Subcutaneous abdominal adipose tissue (tissue), 5 donors: ENCODE measurements at regions not wholly inside any gene's neighbourhood (a gene's known extent, or its start where the extent isn't known, plus 50 kb on each side); places are given as distances from the start of the nearest gene placed in this dataset.

Source experiments
- H3K27ac ChIP-seq: one replicate; pipeline ENCODE4 v1.7.0; 2013; ENCODE audit warnings: low read depth, mild to moderate bottlenecking, inconsistent platforms, low read length, moderate library complexity
- H3K27me3 ChIP-seq, 5 donors: one replicate each; pipeline ENCODE4 v1.7.0; 2013; ENCODE audit warnings: low read length in 5 of 5, inconsistent platforms in 1 of 5; ENCODE audit not compliant: control insufficient read depth in 5 of 5, insufficient read depth in 4 of 5
- H3K36me3 ChIP-seq, 5 donors: one replicate each; pipeline ENCODE4 v1.7.0; 2013; ENCODE audit warnings: low read length in 5 of 5; ENCODE audit not compliant: control insufficient read depth in 5 of 5, insufficient read depth in 5 of 5
- H3K4me1 ChIP-seq, 5 donors: one replicate each; pipeline ENCODE4 v1.7.0; 2013; ENCODE audit warnings: low read length in 5 of 5, mild to moderate bottlenecking in 3 of 5, moderate library complexity in 1 of 5; ENCODE audit not compliant: control insufficient read depth in 5 of 5, insufficient read depth in 5 of 5
- H3K4me3 ChIP-seq, 5 donors: one replicate each; pipeline ENCODE4 v1.7.0; 2013; ENCODE audit warnings: low read length in 5 of 5, low read depth in 1 of 5
- H3K9ac ChIP-seq, 5 donors: one replicate each; pipeline ENCODE4 v1.7.0; 2013; ENCODE audit warnings: low read length in 5 of 5, mild to moderate bottlenecking in 4 of 5, moderate library complexity in 3 of 5
- H3K9me3 ChIP-seq, 5 donors: one replicate each; pipeline ENCODE4 v1.7.0; 2013; ENCODE audit warnings: low read length in 5 of 5; ENCODE audit not compliant: control insufficient read depth in 5 of 5
- donor health status: healthy.
- donor health status: healthy.
- donor health status: healthy.
- donor health status: healthy.
- donor health status: healthy.

DNA sequence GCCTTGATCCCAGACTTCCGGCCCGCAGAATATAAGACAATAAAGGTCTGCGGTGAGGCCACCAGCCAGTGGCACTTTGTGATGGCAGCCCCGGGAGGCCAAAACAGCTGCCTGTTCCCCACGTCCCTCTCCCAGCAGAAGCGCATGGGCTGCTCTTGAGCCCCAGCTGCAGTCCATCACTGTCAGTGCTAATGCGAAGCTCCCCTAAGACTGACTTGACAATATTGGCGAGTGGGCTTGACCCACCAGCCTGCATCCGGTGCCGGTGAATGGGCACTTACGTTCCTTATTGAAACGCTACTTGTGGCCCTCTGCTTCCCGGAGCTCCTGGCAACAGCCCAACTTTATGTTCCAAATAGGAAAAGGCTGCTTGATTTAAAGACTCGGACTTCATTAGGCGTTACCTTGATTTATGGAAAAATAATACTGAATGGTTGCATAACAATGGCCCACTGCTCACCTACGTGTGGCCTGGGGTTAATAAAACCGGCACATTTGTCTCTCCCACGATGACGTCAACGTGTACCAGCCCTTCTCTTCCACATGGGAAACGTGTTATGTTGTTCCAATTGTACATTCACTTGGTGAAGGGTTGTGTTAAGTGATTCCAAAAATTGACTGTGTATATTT is 93.4 kb upstream of the SEPTIN5 start:
- H3K9me3 ChIP-seq: no peaks in the 10 kb centered on the region
- H3K27ac ChIP-seq: peak overlapping the region; percentile 58
- peak overlapping the region in 1 of 5 donors; percentile 77 for H3K9ac ChIP-seq
- H3K36me3 ChIP-seq: no peaks in the 10 kb centered on the region
- H3K4me3 ChIP-seq: no peak overlapping the region
- H3K27me3 ChIP-seq: peaks cover 4 to 20% (median 13%) of the 10 kb centered on the region in 5 donors
- H3K4me1 ChIP-seq: peaks cover 0 to 31% (median 7%) of the 10 kb centered on the region in 5 donors

DNA sequence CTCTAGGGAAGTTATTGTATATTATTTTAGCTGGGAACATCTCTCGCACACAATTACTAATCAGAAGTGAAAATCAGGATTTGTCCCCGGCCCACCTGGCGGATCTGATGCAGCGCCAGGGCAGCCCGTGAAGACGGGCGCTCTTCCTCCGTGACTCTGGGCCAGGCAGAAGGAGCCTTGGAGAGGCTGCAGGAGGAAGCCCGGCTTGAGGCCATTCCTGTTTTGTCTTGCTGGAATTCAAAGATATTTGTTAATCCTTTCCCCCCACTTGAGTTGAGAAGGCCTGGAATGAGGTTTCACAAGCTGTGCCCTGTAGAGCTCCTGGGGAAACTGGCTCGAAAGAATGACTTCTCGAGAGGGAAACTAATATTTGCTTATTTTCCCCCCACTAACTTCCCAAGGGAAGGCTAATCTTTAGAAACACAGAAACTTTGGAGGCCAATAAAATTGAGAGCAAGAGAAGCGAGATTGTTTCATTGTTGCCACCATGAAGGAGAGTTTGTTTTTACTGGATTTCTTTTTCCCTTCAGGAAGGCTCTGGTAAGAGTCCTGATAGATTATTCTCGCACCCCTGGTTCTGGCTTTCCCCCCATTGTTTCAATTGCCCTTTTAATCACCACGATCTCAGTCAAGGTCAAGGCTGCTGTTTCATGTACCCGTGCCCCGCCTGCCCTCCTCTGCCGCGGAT is 92.8 kb upstream of the SEPTIN5 start:
- no peak overlapping the region for H3K4me3 ChIP-seq
- H3K27me3 ChIP-seq: peaks cover 7 to 21% (median 16%) of the 10 kb centered on the region in 5 donors
- H3K36me3 ChIP-seq: no peaks in the 10 kb centered on the region
- peaks cover 0 to 37% (median 7%) of the 10 kb centered on the region in 5 donors for H3K4me1 ChIP-seq
- no peaks in the 10 kb centered on the region for H3K9me3 ChIP-seq
- H3K9ac ChIP-seq: peak overlapping the region in 2 of 5 donors; percentile 44 to 77
- H3K27ac ChIP-seq: peak overlapping the region; percentile 58

DNA sequence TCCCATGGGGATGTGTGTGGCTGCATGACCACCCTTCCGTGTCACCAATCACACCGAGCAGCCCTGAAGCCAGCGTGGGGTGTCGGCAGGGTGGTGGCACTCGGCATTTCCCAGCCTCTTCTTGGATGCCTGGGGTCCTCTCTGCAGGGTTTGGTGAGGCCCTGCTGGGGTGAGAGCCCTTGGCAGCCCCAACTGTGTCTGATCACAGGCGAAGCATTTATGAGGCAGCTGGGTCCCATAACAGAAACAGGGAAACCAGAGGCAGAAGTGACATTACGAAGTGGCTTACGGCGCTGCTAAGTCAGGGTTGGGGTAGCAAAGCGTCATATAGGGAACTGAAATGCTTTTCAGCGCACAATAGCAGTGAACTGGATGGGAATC is 92.3 kb upstream of the SEPTIN5 start:
- Histone ChIP-seq H3K9ac (peak overlapping the region in 1 of 5 donors; percentile 44), H3K27me3 (peaks cover 7 to 21% (median 15%) of the 10 kb centered on the region in 5 donors), H3K9me3 (no peaks in the 10 kb centered on the region), H3K4me3 (no peak overlapping the region), H3K27ac (peak overlapping the region; percentile 58), H3K4me1 (peaks cover 0 to 37% (median 7%) of the 10 kb centered on the region in 5 donors), H3K36me3 (no peaks in the 10 kb centered on the region)

DNA sequence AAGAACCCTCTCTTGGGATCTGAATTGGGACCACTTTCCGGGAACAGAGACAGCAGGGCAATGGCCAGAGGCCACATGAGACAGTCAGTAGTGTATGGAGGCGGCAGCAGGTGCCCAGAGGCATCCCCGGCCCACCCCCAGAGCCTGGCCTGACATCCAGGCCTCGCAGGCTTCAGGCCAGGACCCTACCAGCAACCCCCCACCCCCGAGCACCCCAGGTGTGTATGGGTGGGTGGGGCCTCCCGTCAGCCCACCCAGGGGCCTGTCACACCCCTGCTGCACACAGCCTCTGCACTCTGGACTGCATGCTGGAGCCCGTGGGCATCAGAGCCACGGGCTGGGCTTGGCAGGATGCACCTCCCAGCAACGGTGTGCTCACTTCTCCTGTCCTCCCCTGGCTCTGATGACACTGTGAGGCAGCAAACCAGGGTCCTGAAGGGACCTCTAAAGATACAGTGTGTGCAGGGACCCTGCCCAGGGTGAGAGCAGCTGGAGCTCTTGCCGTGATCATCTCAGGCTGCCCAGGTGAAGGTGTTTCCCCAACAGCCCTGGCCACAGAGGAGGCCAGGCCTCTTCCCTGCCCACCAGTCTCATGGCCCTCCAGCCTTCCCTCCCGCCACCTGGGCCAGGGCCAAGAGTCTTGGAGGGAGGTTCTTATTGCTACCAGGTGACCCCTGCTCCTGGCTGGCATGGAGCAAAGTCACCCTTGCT is 88.8 kb upstream of the SEPTIN5 start:
- Histone ChIP-seq H3K4me3 (no peak overlapping the region), H3K27ac (no peak overlapping the region), H3K9ac (no peak overlapping the region), H3K36me3 (no peaks in the 10 kb centered on the region), H3K9me3 (no peaks in the 10 kb centered on the region), H3K27me3 (peaks cover 7 to 19% (median 15%) of the 10 kb centered on the region in 5 donors), H3K4me1 (peaks cover 0 to 40% (median 7%) of the 10 kb centered on the region in 5 donors)

DNA sequence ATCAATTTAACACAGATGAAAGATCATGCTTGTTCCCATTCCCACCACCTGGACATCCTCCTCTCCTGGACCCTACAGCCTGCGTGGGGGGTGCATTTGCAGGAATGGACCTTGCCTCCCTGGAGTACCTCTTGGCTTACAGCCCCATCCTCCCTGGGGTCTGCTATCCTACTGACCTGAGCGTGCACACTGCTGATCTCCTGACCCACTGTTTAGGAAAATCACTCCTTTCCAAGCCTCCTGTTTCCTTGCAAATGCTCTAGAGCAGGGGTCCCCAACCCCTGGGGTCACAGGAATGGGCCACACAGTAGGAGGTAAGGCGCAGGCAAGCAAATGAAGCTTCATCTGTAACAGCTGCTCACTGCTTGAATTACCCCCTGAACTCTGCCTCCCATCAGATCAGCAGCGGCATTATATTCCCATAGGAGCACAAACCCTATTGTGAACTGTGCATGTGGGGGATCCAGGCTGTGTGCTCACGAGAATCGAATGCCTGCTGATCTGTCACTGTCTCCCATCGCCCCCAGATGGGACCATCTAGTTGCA is 88.2 kb upstream of the SEPTIN5 start:
- no peaks in the 10 kb centered on the region for H3K36me3 ChIP-seq
- no peak overlapping the region for H3K9ac ChIP-seq
- no peaks in the 10 kb centered on the region for H3K9me3 ChIP-seq
- peaks cover 0 to 34% (median 3%) of the 10 kb centered on the region in 5 donors for H3K4me1 ChIP-seq
- H3K27ac ChIP-seq: no peak overlapping the region
- no peak overlapping the region for H3K4me3 ChIP-seq
- peaks cover 7 to 18% (median 15%) of the 10 kb centered on the region in 5 donors for H3K27me3 ChIP-seq

DNA sequence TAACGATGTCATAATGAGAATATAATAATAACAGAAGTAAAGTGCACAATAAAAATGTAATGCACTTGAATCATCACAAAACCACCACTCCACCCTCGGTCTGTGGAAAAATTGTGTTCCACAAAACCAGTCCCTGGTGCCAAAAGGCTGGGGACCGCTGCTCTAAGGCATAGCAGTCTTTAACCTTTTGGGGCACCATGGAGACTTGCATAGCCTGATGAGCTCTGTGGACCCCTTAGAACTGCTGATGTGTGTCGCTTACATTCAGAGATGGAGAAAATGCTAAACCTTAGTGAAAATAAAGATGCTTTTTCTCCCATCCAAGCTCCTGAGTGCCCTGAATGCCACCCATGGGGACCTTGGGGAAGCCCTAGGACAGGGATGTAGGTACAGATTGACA is 87.6 kb upstream of the SEPTIN5 start:
- H3K9me3 ChIP-seq: no peaks in the 10 kb centered on the region
- H3K36me3 ChIP-seq: no peaks in the 10 kb centered on the region
- H3K4me3 ChIP-seq: no peak overlapping the region
- H3K27ac ChIP-seq: no peak overlapping the region
- peaks cover 0 to 30% (median 3%) of the 10 kb centered on the region in 5 donors for H3K4me1 ChIP-seq
- H3K9ac ChIP-seq: no peak overlapping the region
- peaks cover 7 to 18% (median 13%) of the 10 kb centered on the region in 5 donors for H3K27me3 ChIP-seq

DNA sequence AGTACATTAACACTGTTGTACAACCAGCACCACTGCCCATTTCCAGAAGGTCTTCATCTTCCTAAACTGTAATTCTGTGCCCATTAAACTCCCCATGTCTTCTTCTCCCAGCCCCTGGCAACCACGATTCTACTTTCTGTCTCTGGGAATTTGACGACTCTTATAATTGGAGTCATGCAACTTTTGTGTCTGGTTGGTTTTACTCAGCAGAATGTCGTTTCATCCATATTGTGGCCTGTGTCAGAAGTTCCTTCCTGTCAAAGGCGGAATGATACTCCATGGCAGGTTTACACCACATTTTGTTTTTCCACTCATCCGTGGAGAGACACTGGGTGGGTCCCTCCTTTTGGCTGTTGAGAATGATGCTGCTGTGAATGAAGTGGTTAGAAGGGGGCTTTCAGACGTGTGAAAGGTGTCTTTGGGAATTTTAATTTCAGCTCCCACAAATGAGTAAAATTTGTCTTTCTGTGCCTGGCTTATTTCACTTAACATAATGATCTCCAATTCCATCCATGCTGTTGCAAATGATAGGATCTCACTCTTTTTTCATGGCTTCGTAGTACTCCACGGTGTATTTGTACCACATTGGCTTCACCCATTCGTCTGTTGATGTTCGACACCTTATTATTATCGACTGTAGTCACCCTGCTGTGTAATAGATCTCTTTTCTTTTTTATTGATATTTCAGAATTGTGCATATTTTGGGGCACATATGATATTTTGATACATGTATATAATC is 86.1 kb upstream of the SEPTIN5 start:
- Histone ChIP-seq H3K27me3 (peaks cover 9 to 18% (median 13%) of the 10 kb centered on the region in 5 donors), H3K4me1 (peaks cover 0 to 20% (median 3%) of the 10 kb centered on the region in 5 donors), H3K27ac (no peak overlapping the region), H3K9ac (no peak overlapping the region), H3K9me3 (no peaks in the 10 kb centered on the region), H3K36me3 (no peaks in the 10 kb centered on the region), H3K4me3 (no peak overlapping the region)

DNA sequence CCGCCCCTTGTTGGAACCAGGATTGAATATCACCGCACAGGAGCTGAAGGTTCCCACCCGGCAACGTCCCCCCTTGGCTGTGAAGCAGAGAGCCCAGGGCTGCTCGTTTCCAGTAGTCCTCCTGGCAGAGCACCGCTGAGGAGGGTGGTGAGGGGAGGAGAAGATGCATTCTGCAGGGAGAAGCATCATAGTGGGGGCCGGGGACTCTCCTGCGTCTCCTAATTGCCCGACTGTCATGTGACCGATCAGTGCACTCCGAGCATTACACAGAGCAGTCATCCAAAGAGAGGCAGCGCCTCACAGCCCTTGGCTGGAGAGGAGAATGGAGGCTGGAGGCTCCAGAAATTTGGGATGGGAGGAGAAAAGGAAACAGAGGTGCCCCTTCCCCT is 85.0 kb upstream of the SEPTIN5 start:
- Histone ChIP-seq H3K4me3 (peak overlapping the region in 1 of 5 donors; percentile 27), H3K36me3 (no peaks in the 10 kb centered on the region), H3K27ac (no peak overlapping the region), H3K9me3 (no peaks in the 10 kb centered on the region), H3K27me3 (peaks cover 9 to 18% (median 13%) of the 10 kb centered on the region in 5 donors), H3K4me1 (peaks cover 0 to 20% (median 3%) of the 10 kb centered on the region in 5 donors), H3K9ac (no peak overlapping the region)

DNA sequence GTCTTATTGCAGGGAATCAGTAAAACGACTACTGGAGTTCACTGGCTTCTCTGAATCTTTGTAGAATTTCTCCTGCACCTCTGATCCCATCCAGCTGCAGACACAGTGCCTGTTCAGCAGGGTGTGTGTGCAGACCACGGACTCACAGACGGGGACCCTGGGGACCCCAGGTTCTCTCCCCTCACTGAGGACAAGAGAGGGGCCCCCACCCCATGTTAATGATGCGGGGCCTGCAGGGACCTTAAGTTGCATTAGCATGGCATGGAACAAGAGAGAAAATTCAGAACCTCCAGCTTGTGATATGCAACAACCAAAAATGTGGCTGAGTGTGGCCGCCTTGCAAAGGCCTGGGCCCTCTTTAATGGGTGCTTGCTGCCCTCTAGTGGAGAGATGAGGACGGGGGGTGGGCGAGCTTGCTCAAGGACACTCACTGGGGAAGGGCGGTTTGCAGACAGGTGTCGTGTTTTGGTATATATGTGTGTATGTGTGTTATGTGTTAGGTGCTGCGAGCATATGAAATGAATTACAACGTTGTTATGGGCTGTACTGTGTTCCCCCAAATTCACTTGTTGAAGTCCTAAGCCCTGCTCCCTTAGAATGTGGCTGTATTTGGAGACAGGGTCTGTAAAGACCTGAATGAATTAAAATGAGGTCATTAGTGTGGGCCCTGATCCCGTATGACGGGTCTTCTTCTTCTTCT is 84.4 kb upstream of the SEPTIN5 start:
- H3K9ac ChIP-seq: no peak overlapping the region
- H3K4me1 ChIP-seq: peaks cover 0 to 20% (median 3%) of the 10 kb centered on the region in 5 donors
- H3K27ac ChIP-seq: no peak overlapping the region
- H3K9me3 ChIP-seq: no peaks in the 10 kb centered on the region
- H3K36me3 ChIP-seq: no peaks in the 10 kb centered on the region
- peaks cover 9 to 18% (median 13%) of the 10 kb centered on the region in 5 donors for H3K27me3 ChIP-seq
- H3K4me3 ChIP-seq: peak overlapping the region in 1 of 5 donors; percentile 27
